NCI-H2196 treated with DMSO at 0.1 percent for 48 hours (cell line): ENCODE measurements at regions not wholly inside any gene's neighbourhood (a gene's known extent, or its start where the extent isn't known, plus 50 kb on each side); places are given as distances from the start of the nearest gene placed in this dataset.

ENCODE experiments used
- DNase-seq: peaks from one replicate; lab custom pipeline; 2025; ENCODE audit not compliant: unreplicated experiment; lab: John Stamatoyannopoulos, UW

DNA sequence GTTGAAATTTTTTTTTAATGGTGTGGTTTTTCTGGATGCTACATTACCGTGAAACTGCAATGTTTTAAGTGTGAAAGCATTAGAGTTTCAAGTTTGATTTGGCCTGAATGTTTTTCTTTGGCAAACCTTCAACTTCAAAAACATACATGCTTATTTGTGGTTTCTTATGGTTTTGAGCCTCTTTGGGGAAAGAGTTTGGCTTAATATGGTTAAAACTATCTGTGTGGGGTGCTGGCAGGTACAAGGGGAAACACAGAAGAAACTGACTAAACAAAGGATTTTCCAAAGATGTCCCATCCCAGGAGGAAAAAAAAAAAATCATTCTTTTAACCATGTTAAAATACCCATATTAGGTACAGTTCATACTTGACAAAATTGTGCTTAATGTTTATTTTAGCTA is 121.1 kb downstream of the HGF start:
- no peak for DNase-seq

DNA sequence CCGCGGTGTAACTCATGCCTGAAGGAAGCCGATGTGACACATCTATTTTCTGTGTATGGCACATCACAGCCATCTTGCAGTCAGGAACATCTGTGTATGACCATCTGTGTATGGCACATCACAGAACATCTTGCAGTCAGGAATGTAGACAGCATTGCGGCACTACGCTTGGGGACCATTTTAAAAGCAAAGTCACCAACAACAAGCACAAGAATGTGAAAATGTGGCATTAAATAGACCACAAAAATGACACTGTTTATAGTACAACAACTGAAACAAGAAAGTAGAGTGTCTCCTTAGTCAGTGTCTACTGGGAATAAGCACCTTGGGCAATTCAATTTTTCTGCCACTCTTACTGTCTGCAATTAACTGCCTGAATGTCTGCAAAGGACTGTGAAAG is 124.4 kb downstream of the HGF start:
- no peak for DNase-seq

DNA sequence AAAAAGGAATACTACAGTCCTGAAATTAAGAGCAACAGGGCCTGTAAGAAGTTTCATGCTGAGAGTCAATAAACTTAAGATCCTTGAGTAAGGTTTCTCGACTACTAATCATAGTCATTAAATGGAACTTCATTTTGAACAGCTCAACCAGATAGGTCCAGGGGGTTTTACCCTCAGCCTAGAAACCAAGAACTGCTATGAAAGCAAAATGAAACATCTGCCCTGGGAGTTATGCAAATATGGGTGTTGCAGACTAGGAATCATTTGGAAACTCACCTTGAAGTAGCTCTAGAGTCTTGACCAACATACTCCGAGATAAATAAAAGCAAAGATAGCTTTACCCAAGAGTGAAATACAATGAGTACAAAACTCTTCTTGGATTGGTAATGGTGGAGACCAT is 128.0 kb downstream of the HGF start:
- DNase-seq: no peak

DNA sequence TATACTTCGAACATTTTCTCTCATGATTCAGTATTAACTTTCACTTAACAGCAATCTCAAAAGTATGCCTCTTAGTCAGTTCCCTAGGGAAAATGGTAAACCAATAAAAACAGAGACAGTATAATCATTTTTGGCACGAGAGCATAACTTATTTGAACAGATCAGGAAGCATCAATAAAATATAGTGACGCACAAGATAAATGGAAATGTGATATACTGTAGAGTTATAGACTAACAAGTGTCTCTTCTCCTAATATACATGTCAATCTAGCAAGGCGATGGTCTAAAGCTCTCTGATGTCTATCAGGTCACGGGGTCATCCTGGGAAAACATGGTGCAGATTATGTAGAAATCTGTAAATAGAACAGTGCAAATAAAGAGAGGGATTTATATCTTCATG is 131.6 kb downstream of the HGF start:
- no peak for DNase-seq

DNA sequence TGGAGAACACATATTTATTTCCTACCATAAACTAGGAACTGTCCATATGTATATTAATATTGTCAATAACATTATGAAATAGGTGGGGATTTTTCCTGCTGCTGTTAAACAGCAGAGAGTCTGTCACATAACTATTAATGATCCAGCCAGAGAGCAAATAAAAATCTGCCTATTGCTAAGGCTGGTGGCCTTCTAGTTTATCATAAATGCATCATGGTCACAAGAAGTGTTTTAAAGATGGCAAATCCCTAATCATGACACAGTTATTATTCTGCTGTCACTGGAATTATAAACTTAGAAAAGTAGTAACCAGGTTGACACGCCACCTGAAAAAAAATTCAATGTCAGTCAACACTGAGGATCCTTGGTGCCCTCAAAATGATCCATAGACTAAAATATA is 132.3 kb downstream of the HGF start:
- no peak for DNase-seq

DNA sequence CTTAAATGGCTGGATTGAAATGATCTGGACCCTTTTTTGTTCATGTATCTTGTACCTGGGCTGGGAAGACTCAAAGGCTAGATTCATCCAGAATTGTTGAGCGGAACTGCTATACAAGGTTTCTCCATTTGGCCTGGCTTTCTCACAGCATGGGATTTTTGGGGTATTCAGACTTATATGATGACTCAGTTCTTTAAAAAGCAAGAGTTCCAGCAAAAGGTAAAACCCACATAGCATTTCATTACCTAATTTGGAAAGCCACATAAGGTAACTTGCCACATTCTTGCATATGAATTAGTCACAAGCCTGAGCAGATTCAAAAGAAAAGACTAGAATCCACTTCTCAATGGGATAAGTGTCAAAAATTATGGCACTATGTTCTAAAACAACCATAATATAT is 137.4 kb downstream of the HGF start:
- DNase-seq: no peak

DNA sequence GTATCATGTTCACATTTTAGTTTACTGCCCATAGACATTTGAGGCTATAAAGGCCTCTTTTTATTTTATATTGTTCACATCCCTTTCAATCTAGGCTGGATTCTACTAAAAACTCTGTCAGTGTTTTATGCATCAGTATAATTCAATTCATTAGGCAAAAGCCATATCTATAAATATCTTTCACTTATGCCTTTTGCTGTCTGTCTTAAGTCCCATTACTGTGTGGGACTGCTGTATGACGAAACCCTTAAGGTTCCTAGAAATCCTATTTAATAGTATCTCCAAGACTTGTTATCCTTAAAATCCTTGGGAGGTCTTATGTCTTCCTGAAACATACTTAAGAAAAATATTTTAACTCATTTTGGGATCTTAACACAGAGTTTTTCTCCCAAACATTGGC is 139.2 kb downstream of the HGF start:
- DNase-seq: no peak

DNA sequence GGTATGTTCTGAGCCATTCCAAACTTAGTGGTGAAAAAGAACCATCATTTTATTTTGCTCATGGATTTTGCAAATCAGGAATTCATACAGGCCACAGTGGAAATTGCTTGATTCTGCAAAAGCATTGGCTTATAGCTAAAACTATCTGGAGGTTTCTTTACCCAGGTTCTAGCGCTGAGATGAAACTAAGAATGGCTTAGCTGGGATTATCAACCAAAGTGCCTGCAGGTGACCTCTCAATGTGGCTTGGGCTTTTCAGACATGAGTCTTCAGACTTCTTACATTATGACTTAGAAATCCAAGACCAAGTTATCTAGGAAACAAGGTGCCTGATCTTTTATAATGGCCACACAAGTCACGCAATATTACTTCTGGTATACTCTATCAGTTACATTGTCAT is 140.1 kb downstream of the HGF start:
- no peak for DNase-seq

DNA sequence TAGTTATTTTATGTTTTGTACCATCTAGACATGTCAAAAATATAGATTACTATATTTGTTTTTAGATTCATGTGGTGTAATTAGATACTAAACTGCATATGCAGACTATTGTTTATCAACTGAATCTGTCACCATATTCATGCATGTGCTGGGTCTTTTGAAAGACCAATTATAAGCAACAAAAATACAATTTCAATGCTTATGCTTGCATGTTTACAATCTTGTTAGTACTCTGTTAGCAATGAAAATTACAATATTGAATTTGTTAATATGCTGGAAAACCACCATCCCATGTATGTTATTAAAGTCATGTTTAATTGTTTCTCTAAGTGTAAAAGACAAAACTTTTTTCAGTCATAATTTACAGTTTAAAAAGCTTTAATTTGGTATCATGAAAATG is 140.9 kb downstream of the HGF start:
- DNase-seq: no peak

DNA sequence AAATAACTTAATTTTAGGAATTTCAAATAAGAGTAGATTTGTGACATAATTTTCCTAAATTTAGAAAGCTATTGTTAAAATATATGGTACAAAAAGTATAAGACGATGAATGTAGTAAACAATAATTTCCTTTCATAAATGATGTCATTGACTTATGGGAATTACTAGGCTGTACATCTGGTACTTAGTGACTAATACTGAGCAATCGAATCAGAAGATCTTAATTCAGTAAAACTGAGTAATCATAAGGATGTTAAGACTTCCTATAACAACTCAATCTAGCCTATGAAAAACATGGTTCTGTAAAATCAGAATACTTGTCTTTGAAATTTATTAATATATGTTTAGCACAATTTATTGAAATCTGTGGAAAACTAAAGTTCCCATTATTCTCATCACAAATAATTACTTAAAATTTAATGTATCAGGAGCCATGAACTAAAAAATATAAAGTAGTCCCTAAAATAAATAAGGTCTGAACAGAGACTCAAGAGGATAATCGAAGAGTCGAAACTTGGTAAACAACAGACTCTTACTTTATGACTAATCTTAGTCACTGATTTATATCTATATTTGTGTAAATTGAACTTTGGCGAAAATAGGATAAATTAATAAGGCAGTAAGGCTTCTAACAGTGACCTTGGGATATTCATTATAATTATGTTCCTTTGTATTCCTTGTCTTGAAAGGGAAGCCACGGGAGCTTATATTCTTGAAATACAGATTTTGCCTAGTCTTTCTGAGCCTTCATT is 142.1 kb downstream of the HGF start:
- DNase-seq: no peak

DNA sequence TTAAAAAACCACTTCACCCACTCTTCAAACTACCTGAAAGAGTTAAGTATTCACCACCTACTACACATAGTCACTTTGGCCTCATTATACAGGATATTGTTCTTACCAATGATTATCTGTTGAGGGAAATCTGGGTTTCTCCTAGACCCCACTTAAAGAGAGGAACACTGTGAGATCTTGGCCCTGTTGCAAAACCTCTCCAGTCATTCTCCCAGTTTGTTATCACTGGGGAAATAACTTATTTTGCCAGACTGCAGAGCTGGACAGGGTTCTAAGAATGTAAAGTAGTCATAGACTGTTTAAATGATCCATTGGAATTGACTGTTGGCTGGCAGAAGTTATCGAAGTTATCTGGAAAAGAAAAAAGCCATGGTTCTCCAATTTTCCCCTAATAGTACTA is 143.8 kb downstream of the HGF start:
- no peak for DNase-seq

DNA sequence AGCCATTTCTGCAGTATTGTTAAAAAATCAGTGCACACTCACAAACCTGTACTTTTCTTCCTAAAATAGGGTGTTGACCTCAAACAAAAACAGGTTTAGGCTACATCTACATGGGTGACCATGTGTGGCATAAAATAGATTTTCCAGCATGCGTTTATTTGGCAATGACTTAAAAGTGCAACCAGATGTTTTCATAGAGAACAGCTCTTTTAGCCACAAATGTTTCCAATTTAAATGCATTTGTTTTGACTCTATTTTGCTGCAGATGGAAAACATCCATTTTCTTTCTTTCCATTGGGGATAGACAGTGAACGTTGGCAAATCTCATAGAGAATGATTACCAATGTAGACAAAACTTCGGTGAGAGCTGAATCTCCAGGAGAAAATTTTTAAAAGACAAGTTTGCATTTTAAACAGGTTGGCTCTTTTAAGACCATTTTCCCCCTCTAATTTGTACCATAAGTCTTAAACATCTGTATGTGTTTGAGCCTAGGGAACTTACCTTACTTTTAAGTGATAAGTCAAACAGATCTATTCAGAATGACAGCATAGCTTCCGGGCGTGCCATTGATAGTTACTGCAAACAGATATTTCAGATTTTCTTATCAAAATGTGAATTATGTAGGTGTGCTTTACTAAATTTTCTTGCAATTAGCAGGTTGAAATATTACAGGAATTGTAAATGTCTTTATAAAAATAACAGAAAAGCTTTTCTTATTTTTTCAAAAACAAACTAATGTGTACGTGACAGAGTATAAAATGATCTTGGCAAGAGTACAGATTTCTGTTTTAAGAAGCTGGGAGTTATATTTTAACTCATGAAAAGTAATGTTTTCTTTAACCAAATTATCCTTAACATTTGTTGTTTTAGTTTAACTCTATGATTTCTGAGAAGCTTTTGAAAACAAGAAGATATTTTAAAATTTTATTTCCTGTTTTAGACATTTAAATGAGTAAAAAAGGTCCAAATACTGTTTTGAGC is 144.9 kb downstream of the HGF start:
- DNase-seq: no peak

DNA sequence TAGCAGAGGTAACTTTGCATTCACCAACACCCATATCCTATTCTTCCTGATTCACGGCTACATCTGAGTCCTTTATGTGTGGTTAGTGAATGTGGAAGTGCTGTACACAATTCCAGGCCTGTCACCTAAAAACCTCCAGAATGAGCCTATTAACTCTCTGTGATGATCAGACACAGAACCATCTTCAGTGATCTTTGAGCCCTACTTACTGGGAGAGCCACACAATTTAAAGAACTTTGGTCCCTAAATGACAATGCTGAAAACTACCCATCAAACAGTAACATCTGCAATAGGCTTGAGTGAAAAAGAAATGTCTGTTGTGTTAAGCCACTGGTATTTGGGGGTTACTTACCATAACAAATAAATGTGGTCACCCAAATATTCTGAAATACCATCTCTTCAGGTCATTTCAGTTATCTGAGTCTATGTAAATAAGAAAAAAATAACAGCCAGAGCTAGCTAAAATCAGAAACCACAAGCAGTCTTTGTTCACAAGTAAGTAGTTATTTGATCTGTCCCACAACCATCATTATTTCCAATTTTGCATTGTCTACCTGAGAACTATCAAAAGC is 145.7 kb downstream of the HGF start:
- no peak for DNase-seq

DNA sequence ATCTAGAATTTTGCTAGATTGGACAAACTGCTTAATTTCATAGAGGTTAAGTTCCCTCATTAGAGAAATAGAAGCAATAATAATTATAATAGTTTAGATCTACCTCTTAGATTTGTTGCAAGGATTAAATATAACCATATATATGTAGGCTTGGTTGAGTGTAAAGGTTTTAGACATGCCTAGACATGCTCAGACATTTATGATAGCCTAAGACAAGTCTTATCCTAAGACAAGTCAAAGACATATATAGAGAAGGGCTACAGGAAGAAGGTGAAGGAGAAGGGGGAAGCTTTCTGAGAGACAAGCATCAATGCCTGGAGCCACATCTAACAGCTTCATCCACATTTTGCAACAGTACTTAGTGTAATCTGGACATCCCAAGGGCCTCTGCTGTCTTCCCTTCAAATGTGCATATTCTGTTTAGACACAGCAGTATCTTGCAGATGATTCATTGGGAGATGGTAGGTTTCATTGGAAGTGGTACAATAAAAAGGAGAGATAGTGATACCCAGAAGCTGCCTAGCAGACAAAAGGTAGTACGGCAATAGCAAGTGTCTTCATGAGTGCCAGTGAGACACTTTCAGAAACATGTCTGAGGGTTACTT is 146.5 kb downstream of the HGF start:
- no peak for DNase-seq

DNA sequence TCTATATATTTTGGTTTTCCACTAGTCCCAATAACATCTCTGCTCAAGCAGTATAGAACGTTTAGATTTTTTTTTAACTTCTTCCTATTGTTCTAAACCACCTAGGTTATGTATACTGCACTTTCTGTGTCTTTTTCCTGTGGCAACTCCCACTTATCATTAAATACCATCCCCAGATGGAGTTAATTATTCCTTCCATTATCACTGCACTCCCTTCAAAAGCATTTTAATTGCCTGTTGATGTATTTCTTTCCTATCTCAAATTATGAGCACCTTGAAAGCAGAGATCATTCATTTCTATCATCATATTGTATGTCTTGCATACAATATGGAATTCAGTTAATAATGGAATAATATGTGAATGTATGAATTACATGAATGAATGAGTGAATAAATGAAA is 148.0 kb downstream of the HGF start:
- DNase-seq: no peak

DNA sequence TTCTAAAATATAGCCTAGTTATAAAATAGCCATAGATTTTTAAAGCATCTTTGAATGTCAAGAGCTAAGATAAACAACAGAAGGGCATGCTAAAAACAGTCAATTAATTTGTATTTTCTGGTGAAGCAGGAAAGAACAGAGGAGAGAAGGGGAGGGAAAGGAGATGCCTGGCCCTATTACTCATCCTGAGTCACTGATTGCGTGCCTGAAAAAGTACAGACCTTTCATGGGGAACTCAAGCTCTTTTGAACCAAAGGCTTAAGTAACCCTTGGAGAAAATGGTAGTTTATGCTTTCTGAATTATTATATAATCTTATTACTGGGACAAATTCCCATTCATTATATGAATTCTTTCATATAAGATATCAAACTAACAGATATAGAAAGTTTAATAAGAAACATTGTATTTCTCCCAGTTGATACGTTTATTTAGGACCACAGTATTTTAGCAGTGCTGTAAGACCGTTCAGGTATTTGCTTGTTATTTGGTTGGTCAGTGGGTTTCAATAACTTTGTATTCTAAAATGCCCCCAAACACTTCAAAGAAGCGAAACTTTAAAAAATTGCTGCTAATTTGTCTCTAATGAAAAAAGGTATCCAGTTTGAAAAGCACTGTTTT is 151.3 kb downstream of the HGF start:
- no peak for DNase-seq

DNA sequence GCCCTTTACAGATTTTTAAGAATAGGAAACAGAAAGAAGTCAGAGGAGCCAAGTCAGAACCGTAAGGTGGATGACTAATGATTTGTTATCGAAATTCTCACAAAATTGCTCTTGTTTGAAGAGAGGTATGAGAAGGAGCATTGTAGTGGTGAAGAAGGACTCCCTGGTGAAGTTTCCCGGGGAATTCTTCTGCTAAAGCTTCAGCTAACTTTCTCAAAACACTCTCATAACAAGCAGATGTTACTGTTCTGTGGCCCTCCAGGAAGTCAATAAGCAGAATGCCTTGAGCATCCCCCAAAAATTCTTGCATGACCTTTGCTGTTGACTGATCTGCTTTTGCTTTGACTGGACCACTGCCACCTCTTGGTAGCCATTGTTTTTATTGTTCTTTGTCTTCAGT is 152.9 kb downstream of the HGF start:
- no peak for DNase-seq

DNA sequence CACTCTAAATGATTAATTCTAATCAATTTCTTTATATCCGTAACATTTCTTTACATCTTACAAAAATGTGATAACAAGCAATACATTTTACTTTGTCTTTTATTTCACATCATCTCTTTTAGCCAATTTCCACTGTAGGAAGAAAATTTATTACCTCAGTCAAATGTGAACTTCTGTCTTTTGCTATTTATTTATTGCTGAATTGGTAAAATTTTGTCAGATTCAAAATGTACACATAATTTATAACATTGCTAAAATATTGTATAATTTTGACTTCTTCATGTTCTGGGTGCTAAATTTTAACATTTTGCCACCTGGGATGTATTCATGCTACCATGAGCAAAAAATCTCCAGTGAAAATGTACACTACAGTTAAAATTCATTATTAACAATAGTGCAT is 158.0 kb downstream of the HGF start:
- no peak for DNase-seq

DNA sequence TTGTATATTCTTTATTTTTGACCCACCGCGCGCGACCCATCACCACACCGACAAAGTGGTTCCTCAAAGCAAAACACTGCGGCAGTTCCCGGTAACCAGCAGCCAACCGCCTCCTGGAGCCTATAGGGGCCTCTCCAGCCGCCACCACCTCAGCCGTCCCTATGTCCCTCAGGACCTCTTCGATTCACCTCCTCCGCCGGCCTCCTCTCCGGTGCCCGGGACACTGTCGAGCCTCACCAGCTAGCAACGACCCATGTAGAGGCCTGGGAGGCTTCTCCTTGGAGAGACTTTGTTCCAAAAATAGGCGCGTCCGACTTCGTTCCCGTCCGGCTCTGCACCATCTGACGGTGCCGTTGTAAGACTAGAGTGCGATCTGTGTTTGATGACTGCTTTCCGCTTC is 158.8 kb downstream of the HGF start:
- no peak for DNase-seq

DNA sequence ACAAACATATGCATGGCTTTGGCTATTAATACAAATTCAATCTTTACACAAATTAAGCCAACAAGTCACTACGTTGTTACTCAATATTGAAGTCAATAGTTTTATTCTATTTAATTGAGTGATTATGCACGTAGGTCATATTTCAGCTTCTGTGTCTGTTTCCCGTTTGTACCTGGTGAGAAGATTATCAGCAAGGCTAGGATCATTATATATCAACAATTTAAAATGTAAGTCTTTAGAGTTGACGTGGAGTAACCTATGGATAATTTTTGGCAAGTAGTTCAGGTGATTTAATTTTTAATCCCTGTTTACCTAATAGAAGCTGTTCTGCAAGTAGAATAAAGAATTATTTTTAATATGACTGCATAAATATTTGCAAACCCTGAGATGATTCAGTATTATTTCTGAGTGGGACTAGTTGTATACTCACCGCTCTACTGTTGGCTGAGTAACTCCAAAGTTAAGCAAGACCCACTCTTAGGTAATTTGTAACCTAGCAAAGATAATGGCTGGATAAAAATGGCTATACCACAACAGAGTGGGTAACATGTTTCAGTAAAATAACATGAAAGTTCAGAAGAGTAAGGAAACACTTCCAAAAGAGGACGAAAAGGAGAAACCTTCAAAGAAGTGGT is 161.0 kb downstream of the HGF start:
- no peak for DNase-seq

DNA sequence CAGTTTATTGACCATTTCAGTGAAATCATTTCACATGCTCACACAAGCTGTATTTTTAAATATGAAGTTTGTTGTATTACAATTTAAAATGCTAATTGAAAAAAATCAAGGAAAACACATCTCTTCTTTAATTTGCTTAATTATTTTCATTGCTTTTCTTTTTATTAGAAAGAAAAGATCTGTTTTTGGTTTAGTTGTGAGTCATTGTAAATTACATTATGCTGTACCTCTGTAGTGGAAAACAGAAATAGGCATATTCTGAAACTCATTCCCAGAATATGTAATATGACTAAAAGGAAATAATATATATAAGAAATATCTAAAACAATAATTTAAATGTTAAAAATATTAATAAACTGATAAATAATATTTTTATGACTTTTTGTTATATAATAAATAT is 161.9 kb downstream of the HGF start:
- DNase-seq: no peak
